Urinary bladder (tissue), 3 donors: ENCODE measurements at regions not wholly inside any gene's neighbourhood (a gene's known extent, or its start where the extent isn't known, plus 50 kb on each side); places are given as distances from the start of the nearest gene placed in this dataset.

ENCODE experiments used
- DNase-seq: peaks from one replicate; pipeline ENCODE4 v3.0.0-alpha.2; 2015; ENCODE audit errors: extremely low spot score
- H3K27ac ChIP-seq: one replicate; pipeline ENCODE4 v1.5.1; 2013; ENCODE audit warnings: low read depth, mild to moderate bottlenecking, moderate library complexity
- H3K36me3 ChIP-seq: one replicate; pipeline ENCODE4 v1.6.1; 2013; ENCODE audit warnings: mild to moderate bottlenecking, moderate library complexity; ENCODE audit not compliant: insufficient read depth
- H3K4me1 ChIP-seq: one replicate; pipeline ENCODE4 v1.6.1; 2013; ENCODE audit warnings: mild to moderate bottlenecking, moderate library complexity; ENCODE audit not compliant: insufficient read depth
- H3K4me3 ChIP-seq: one replicate; pipeline ENCODE4 v1.5.1; 2013; ENCODE audit warnings: low read depth, low read length
- WGBS: extraction: QIAGEN DNeasy Blood & Tissue Kit; methylation state at CpG from one replicate; pipeline ENCODE4 v1.1.7; 2013; 5-methylcytosine and 5-hydroxymethylcytosine counted together
- donor health status: healthy with polysubstance abuse.
- donor health status: healthy.

GRCh38 chr1:221286399-221286798, 407.2 kb downstream of the HLX start:
- H3K36me3 ChIP-seq = no peaks in the 10 kb centered on the region
- H3K4me1 ChIP-seq = no peaks in the 10 kb centered on the region
- H3K4me3 ChIP-seq = no peak overlapping the region
- no peak for DNase-seq
- H3K27ac ChIP-seq = no peak overlapping the region
- WGBS = 37% methylated on average over 1 of the region's 1 CpG

- Histone ChIP-seq H3K27ac (no peak overlapping the region), H3K4me3 (no peak overlapping the region), H3K4me1 (no peaks in the 10 kb centered on the region), H3K36me3 (no peaks in the 10 kb centered on the region)
- no peak for DNase-seq
- WGBS = 80% methylated on average over 2 of the region's 2 CpGs
Observed at GRCh38 chr1:221289103-221289502, 409.9 kb downstream of the HLX start.

GRCh38 chr1:221290669-221291068, 411.4 kb downstream of the HLX start:
- no peak for DNase-seq
- Histone ChIP-seq H3K36me3 (no peaks in the 10 kb centered on the region), H3K4me3 (no peak overlapping the region), H3K27ac (no peak overlapping the region), H3K4me1 (no peaks in the 10 kb centered on the region)
- WGBS = 78% methylated on average over 4 of the region's 4 CpGs

GRCh38 chr1:221291113-221291512, 411.9 kb downstream of the HLX start:
- 72% methylated on average over 5 of the region's 5 CpGs for WGBS
- Histone ChIP-seq H3K4me1 (no peaks in the 10 kb centered on the region), H3K27ac (no peak overlapping the region), H3K36me3 (no peaks in the 10 kb centered on the region), H3K4me3 (no peak overlapping the region)
- no peak for DNase-seq

- WGBS = 92% methylated on average over 8 of the region's 8 CpGs
- Histone ChIP-seq H3K36me3 (no peaks in the 10 kb centered on the region), H3K4me1 (no peaks in the 10 kb centered on the region), H3K4me3 (no peak overlapping the region), H3K27ac (no peak overlapping the region)
- DNase-seq = no peak
Observed at GRCh38 chr1:221292652-221293051, 413.4 kb downstream of the HLX start.

- WGBS = 97% methylated on average over 2 of the region's 2 CpGs
- H3K27ac ChIP-seq = no peak overlapping the region
- H3K4me1 ChIP-seq = no peaks in the 10 kb centered on the region
- no peak for DNase-seq
- no peaks in the 10 kb centered on the region for H3K36me3 ChIP-seq
- no peak overlapping the region for H3K4me3 ChIP-seq
Observed at GRCh38 chr1:221294242-221294641, 415.0 kb downstream of the HLX start.

GRCh38 chr1:221302357-221302756, 423.1 kb downstream of the HLX start:
- Histone ChIP-seq H3K36me3 (no peaks in the 10 kb centered on the region), H3K4me3 (no peak overlapping the region), H3K4me1 (no peaks in the 10 kb centered on the region), H3K27ac (no peak overlapping the region)
- no peak for DNase-seq
- WGBS = 64% methylated on average over 1 of the region's 1 CpG

GRCh38 chr1:221302810-221303209, 423.6 kb downstream of the HLX start:
- no peak overlapping the region for H3K27ac ChIP-seq
- H3K4me3 ChIP-seq = no peak overlapping the region
- no peaks in the 10 kb centered on the region for H3K4me1 ChIP-seq
- no peak for DNase-seq
- 30% methylated on average over 1 of the region's 1 CpG for WGBS
- no peaks in the 10 kb centered on the region for H3K36me3 ChIP-seq

- H3K4me1 ChIP-seq = no peaks in the 10 kb centered on the region
- H3K27ac ChIP-seq = no peak overlapping the region
- no peak for DNase-seq
- no peaks in the 10 kb centered on the region for H3K36me3 ChIP-seq
- no peak overlapping the region for H3K4me3 ChIP-seq
- whole genome bisulfite sequencing = 82% methylated on average over 1 of the region's 1 CpG
Observed at GRCh38 chr1:221303623-221304022, 424.4 kb downstream of the HLX start.

- no peak for DNase-seq
- H3K4me1 ChIP-seq = no peaks in the 10 kb centered on the region
- H3K36me3 ChIP-seq = no peaks in the 10 kb centered on the region
- no peak overlapping the region for H3K27ac ChIP-seq
- no peak overlapping the region for H3K4me3 ChIP-seq
- 96% methylated on average over 5 of the region's 5 CpGs for WGBS
Observed at GRCh38 chr1:221306239-221306638, 427.0 kb downstream of the HLX start.

- no peaks in the 10 kb centered on the region for H3K4me1 ChIP-seq
- H3K4me3 ChIP-seq = no peak overlapping the region
- H3K36me3 ChIP-seq = no peaks in the 10 kb centered on the region
- no peak overlapping the region for H3K27ac ChIP-seq
- DNase-seq = no peak
- 94% methylated on average over 10 of the region's 10 CpGs for WGBS
Observed at GRCh38 chr1:221308534-221309511, 429.6 kb downstream of the HLX start.

- 48% methylated on average over 1 of the region's 1 CpG for WGBS
- H3K27ac ChIP-seq = no peak overlapping the region
- H3K36me3 ChIP-seq = no peaks in the 10 kb centered on the region
- no peak overlapping the region for H3K4me3 ChIP-seq
- H3K4me1 ChIP-seq = no peaks in the 10 kb centered on the region
- DNase-seq = no peak
Observed at GRCh38 chr1:221309723-221310122, 430.5 kb downstream of the HLX start.

- DNase-seq = no peak
- H3K27ac ChIP-seq = no peak overlapping the region
- no peaks in the 10 kb centered on the region for H3K36me3 ChIP-seq
- H3K4me3 ChIP-seq = no peak overlapping the region
- 75% methylated on average over 4 of the region's 4 CpGs for WGBS
- no peaks in the 10 kb centered on the region for H3K4me1 ChIP-seq
Observed at GRCh38 chr1:221310180-221310579, 430.9 kb downstream of the HLX start.

GRCh38 chr1:221315330-221315729, 426.6 kb downstream of the DUSP10 start:
- no peak overlapping the region for H3K27ac ChIP-seq
- H3K36me3 ChIP-seq = no peaks in the 10 kb centered on the region
- 22% methylated on average over 3 of the region's 3 CpGs for WGBS

More at GRCh38 chr1:221315330-221315729, 426.6 kb downstream of the DUSP10 start:
- Histone ChIP-seq H3K4me1 (no peaks in the 10 kb centered on the region), H3K4me3 (no peak overlapping the region)
- DNase-seq = no peak
